H1 (cell line): ENCODE measurements at regions not wholly inside any gene's neighbourhood (a gene's known extent, or its start where the extent isn't known, plus 50 kb on each side); places are given as distances from the start of the nearest gene placed in this dataset.

Source experiments
- CTCF ChIA-PET: fragments of 300-600 bp; sonication (Branson Sonifier 250); formaldehyde crosslinking; loops from one replicate; lab custom pipeline; 2021; ENCODE audit not compliant: partially characterized antibody; lab: Charles Lee
- POLR2A ChIA-PET: fragments of 300-600 bp; sonication (Branson Sonifier 250); formaldehyde crosslinking; loops from one replicate; lab custom pipeline; 2021; ENCODE audit warnings: inconsistent platforms; ENCODE audit not compliant: partially characterized antibody; lab: Charles Lee
- DNase-seq, 2 experiments: peaks; one replicate each; pipeline versions ENCODE4 v3.0.0 to v3.0.0-alpha.2; 2010 to 2022; ENCODE audit warnings: low spot score in 2 of 2, low read depth in 1 of 2, mixed read lengths in 1 of 2
- FAIRE-seq: peaks from 2 replicates; lab custom pipeline; 2011; peaks lifted over from hg19 to GRCh38; lab: Jason Lieb, UNC
- H2AFZ ChIP-seq: 2 replicates; pipeline ENCODE4 v1.8.1; 2012; ENCODE audit warnings: low read length, inconsistent platforms
- H2AK5ac ChIP-seq: 2 replicates; pipeline ENCODE4 v1.6.1; 2013; ENCODE audit warnings: low read depth, low read length
- H2BK120ac ChIP-seq: replicated peaks from 2 replicates; pipeline ENCODE3; 2013; ENCODE audit warnings: low read depth, low read length, inconsistent platforms
- H2BK12ac ChIP-seq: 2 replicates; pipeline ENCODE4 v1.6.1; 2013; ENCODE audit warnings: low read depth, low read length
- H2BK15ac ChIP-seq: 2 replicates; pipeline ENCODE4 v1.6.1; 2013; ENCODE audit warnings: low read length
- H2BK20ac ChIP-seq: 2 replicates; pipeline ENCODE4 v1.6.1; 2013; ENCODE audit warnings: low read length
- H2BK5ac ChIP-seq: 2 replicates; pipeline ENCODE4 v1.6.1; 2013; ENCODE audit warnings: low read depth, low read length
- H3K14ac ChIP-seq: 2 replicates; pipeline ENCODE4 v1.6.1; 2013; ENCODE audit warnings: inconsistent platforms; ENCODE audit not compliant: insufficient read length
- H3K18ac ChIP-seq: 2 replicates; pipeline ENCODE4 v1.6.1; 2013; ENCODE audit warnings: low read length; ENCODE audit errors: extremely low read depth
- H3K23ac ChIP-seq: 2 replicates; pipeline ENCODE4 v1.6.1; 2013; ENCODE audit warnings: inconsistent platforms; ENCODE audit not compliant: insufficient read length
- H3K23me2 ChIP-seq: 2 replicates; pipeline ENCODE4 v1.6.1; 2013; ENCODE audit warnings: low read depth, low read length
- H3K27ac ChIP-seq: 2 replicates; pipeline ENCODE4 v1.6.1; 2011; ENCODE audit warnings: low read depth, low read length, inconsistent platforms
- H3K27me3 ChIP-seq, 4 experiments: replicated peaks in 1 of 4; 1 replicate in 1 of 4; 2 replicates in 3 of 4; pipeline versions ENCODE4 v1.6.1 to v1.8.1; 2011 to 2013; ENCODE audit warnings: low read length in 3 of 4, mild to moderate bottlenecking in 3 of 4, inconsistent platforms in 2 of 4, mixed read lengths in 2 of 4, moderate library complexity in 1 of 4; ENCODE audit not compliant: control insufficient read depth in 3 of 4, insufficient read depth in 3 of 4; ENCODE audit errors: extremely low read depth in 1 of 4
- H3K36me3 ChIP-seq, 4 experiments: 2 replicates each; pipeline versions ENCODE4 v1.6.1 to v1.8.1; 2011 to 2013; ENCODE audit warnings: mild to moderate bottlenecking in 4 of 4, low read length in 3 of 4, moderate library complexity in 2 of 4, control low read depth in 1 of 4, inconsistent platforms in 1 of 4; ENCODE audit not compliant: insufficient read depth in 4 of 4, control insufficient read depth in 2 of 4
- H3K4ac ChIP-seq: replicated peaks from 2 replicates; pipeline ENCODE3; 2013; ENCODE audit warnings: low read length, low read depth, mixed read lengths, inconsistent platforms; ENCODE audit not compliant: insufficient read length
- H3K4me1 ChIP-seq, 4 experiments: replicated peaks in 1 of 4; 1 replicate in 1 of 4; 2 replicates in 3 of 4; pipeline versions ENCODE4 v1.6.1 to v1.8.1; 2011 to 2013; ENCODE audit warnings: low read length in 3 of 4, inconsistent platforms in 2 of 4, mixed read lengths in 1 of 4; ENCODE audit not compliant: insufficient read depth in 4 of 4, control insufficient read depth in 3 of 4
- H3K4me2 ChIP-seq, 2 experiments: 2 replicates each; pipeline versions ENCODE4 v1.6.1 to v1.8.1; 2011 to 2013; ENCODE audit warnings: low read depth in 2 of 2, low read length in 2 of 2, control low read depth in 1 of 2, inconsistent platforms in 1 of 2, mild to moderate bottlenecking in 1 of 2; ENCODE audit not compliant: insufficient read depth in 1 of 2
- H3K4me3 ChIP-seq, 4 experiments: fragments of 200-600, 300-600 bp in 1 of 4; sonication (generic), shearing (Covaris generic), sonication (Bioruptor Twin) in 1 of 4; 2 replicates each; pipeline versions ENCODE4 v1.5.1 to v1.8.1; 2011 to 2016; ENCODE audit warnings: low read length in 4 of 4, low read depth in 3 of 4, control low read depth in 2 of 4, inconsistent platforms in 2 of 4, mild to moderate bottlenecking in 2 of 4, mixed read lengths in 1 of 4, moderate library complexity in 1 of 4; ENCODE audit not compliant: insufficient read depth in 2 of 4; ENCODE audit errors: extremely low read depth in 1 of 4
- H3K56ac ChIP-seq: replicated peaks from 2 replicates; pipeline ENCODE3; 2013; ENCODE audit warnings: low read depth, mild to moderate bottlenecking, mixed read lengths, low read length, inconsistent platforms; ENCODE audit not compliant: insufficient read length
- H3K79me1 ChIP-seq: 2 replicates; pipeline ENCODE4 v1.6.1; 2013; ENCODE audit warnings: low read depth, low read length, control low read depth
- H3K79me2 ChIP-seq, 2 experiments: 2 replicates each; pipeline versions ENCODE4 v1.6.1 to v1.8.1; 2012 to 2013; ENCODE audit warnings: low read length in 2 of 2, mild to moderate bottlenecking in 2 of 2, inconsistent platforms in 1 of 2; ENCODE audit not compliant: insufficient read depth in 2 of 2, control insufficient read depth in 1 of 2
- H3K9ac ChIP-seq, 4 experiments: replicated peaks in 1 of 4; 1 replicate in 1 of 4; 2 replicates in 3 of 4; pipeline versions ENCODE4 v1.6.1 to v1.8.1; 2011 to 2013; ENCODE audit warnings: low read depth in 3 of 4, low read length in 3 of 4, control low read depth in 2 of 4, mild to moderate bottlenecking in 2 of 4, moderate library complexity in 2 of 4, inconsistent platforms in 1 of 4; ENCODE audit errors: extremely low read depth in 1 of 4
- H3K9me3 ChIP-seq, 2 experiments: 2 replicates each; pipeline versions ENCODE4 v1.6.1 to v1.8.1; 2012 to 2013; ENCODE audit warnings: mild to moderate bottlenecking in 2 of 2, moderate library complexity in 2 of 2, control low read depth in 1 of 2, inconsistent platforms in 1 of 2, low read depth in 1 of 2, low read length in 1 of 2, mixed read lengths in 1 of 2; ENCODE audit not compliant: insufficient read depth in 2 of 2
- H4K20me1 ChIP-seq, 2 experiments: replicated peaks in 1 of 2; 2 replicates each; pipeline versions ENCODE3 to v1.8.1; 2011 to 2013; ENCODE audit warnings: inconsistent platforms in 2 of 2, low read length in 2 of 2, mild to moderate bottlenecking in 1 of 2; ENCODE audit not compliant: insufficient read depth in 2 of 2, control insufficient read depth in 1 of 2
- H4K5ac ChIP-seq: 2 replicates; pipeline ENCODE4 v1.6.1; 2013; ENCODE audit warnings: low read length, low read depth, mixed read lengths, inconsistent platforms; ENCODE audit not compliant: insufficient read length
- H4K8ac ChIP-seq: 2 replicates; pipeline ENCODE4 v1.8.0; 2013; ENCODE audit warnings: mild to moderate bottlenecking, moderate library complexity, low read length, inconsistent platforms; ENCODE audit not compliant: insufficient read depth; ENCODE audit errors: extremely low read depth
- H4K91ac ChIP-seq: replicated peaks from 2 replicates; pipeline ENCODE3; 2013; ENCODE audit warnings: low read length, mixed read lengths, inconsistent platforms; ENCODE audit not compliant: insufficient read length
- EP300 ChIP-seq, 2 experiments: IDR thresholded peaks; 1 replicate in 1 of 2; 2 replicates in 1 of 2; pipeline ENCODE4 v1.6.1; 2011 to 2012; ENCODE audit warnings: low read depth in 2 of 2, low read length in 2 of 2, mild to moderate bottlenecking in 2 of 2, borderline replicate concordance in 1 of 2, inconsistent platforms in 1 of 2, moderate library complexity in 1 of 2
- EZH2 ChIP-seq: fragments of 200-600 bp; sonication (generic); IDR thresholded peaks from 2 replicates; pipeline ENCODE4 v1.7.1; 2012; ENCODE audit warnings: low read depth, mild to moderate bottlenecking, moderate library complexity, low read length, inconsistent platforms; ENCODE audit not compliant: severe bottlenecking
- HDAC2 ChIP-seq, 2 experiments: fragments of 300-600 bp in 1 of 2; sonication (generic) in 1 of 2; IDR thresholded peaks; 2 replicates each; pipeline ENCODE4 v1.6.1; 2011 to 2012; ENCODE audit warnings: low read depth in 2 of 2, low read length in 2 of 2, mild to moderate bottlenecking in 2 of 2, moderate library complexity in 2 of 2, borderline replicate concordance in 1 of 2, inconsistent platforms in 1 of 2
- JUN ChIP-seq: IDR thresholded peaks from 2 replicates; pipeline ENCODE4 v1.6.1; 2011; ENCODE audit warnings: low read depth, mild to moderate bottlenecking, improper control_type of control experiment, low read length
- POU5F1 ChIP-seq: IDR thresholded peaks from 2 replicates; pipeline ENCODE4 v1.6.1; 2011; ENCODE audit warnings: low read depth, mild to moderate bottlenecking, low read length, moderate library complexity
- SUZ12 ChIP-seq: fragments of 200-600 bp; sonication (generic); IDR thresholded peaks from 2 replicates; pipeline ENCODE4 v1.6.1; 2012; ENCODE audit warnings: mild to moderate bottlenecking, inconsistent platforms, low read length, moderate library complexity, mixed read lengths
- TCF12 ChIP-seq: IDR thresholded peaks from 2 replicates; pipeline ENCODE4 v1.6.1; 2011; ENCODE audit warnings: low read depth, mild to moderate bottlenecking, low read length
- WGBS, 2 experiments: shearing (Covaris generic) in 1 of 2; methylation state at CpG; one replicate each; pipeline versions ENCODE4 v1.1.6 to v1.1.7; 2013 to 2015; ENCODE audit warnings: low lambda C conversion rate in 2 of 2, mixed read lengths in 2 of 2, inconsistent platforms in 1 of 2, low coverage in 1 of 2, missing lambda C conversion rate in 1 of 2; ENCODE audit not compliant: insufficient replicate concordance in 2 of 2, insufficient coverage in 1 of 2, insufficient read length in 1 of 2; ENCODE audit errors: extremely low coverage in 1 of 2, missing lambda C conversion rate in 1 of 2; 5-methylcytosine and 5-hydroxymethylcytosine counted together

DNA sequence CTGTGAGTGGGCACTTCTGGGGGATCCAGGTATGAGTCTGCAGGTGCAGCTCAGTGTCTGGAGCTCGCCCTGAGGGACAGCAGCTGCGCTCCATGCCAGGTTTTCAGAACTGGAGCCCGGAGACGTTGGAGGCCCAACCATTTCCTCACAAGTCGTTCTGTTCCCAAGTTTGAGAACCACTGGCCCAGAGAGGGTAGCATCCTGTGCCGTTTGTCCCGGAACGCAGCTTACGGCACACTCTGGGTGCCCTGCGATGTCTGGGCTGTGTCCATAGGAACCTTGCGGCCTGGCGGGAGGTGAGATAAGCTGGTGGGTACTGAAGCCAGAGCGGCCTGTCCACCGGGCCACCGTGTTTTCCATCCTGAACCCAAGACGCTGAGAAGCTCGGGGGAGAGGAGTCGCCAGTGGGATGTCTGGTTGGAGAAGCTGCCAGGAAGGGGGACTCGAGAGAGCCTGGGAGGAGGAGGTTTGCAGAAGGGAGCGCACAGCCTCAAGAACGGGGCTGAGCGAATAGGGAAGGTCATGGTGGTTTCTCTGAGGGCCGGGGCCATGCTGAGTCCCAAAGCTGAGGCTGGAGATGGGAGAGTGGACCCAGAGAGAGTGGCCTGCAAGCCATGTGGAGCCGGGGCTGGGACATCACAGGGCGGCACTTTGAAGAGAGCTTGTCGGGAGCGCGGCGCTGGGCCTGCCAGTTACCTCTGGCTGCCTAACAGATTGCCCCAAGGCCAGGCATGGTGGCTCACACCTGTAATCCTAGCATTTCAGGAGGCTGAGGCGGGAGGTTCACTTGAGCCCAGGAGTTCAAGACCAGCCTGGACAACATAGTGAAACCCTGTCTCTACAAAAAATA lies 211.0 kb upstream of the GSE1 start:
- H3K4me2 ChIP-seq, result no peak overlapping the region
- peaks cover 3 to 23% (median 10%) of the 10 kb centered on the region in 4 experiments; a peak in 6 of 7 replicates for H3K4me1 ChIP-seq
- H3K4me3 ChIP-seq, result no peak overlapping the region
- H3K23ac ChIP-seq, result no peak overlapping the region
- H3K27me3 ChIP-seq, result no peaks in the 10 kb centered on the region
- peak in 1 of 2 experiments; percentile 44 for DNase-seq
- H4K5ac ChIP-seq, result no peak overlapping the region
- peaks cover 6% of the 10 kb centered on the region for H3K79me1 ChIP-seq
- no peak overlapping the region; the same call in 1 of the 2 replicates for H3K18ac ChIP-seq
- no peak overlapping the region for H3K9ac ChIP-seq
- peak overlapping the region; percentile 45; the same call in 1 of the 2 replicates for H2AK5ac ChIP-seq
- peak overlapping the region; percentile 17 for H4K91ac ChIP-seq
- H2BK20ac ChIP-seq, result no peak overlapping the region
- FAIRE-seq, result no peak
- WGBS, 2 experiments, result 89% methylated on average over 28 of the region's 30 CpGs; no CpG with 5 or more reads in 1 of the 2 experiments
- peaks cover 0 to 3% of the 10 kb centered on the region in 2 experiments; a peak in 2 of 4 replicates for H3K9me3 ChIP-seq
- no peak overlapping the region for H3K56ac ChIP-seq
- no peak overlapping the region for H3K14ac ChIP-seq
- CTCF ChIA-PET, result interaction anchor here (1.0 to 3.4 kb wide), 21 partner anchors 8 to 287 kb away, joined by 3 to 37 read pairs (median 5); no protein-coding TSS in a partner anchor
- POLR2A ChIA-PET, result interaction anchor here (0.5 to 1.9 kb wide), 5 partner anchors 8 to 272 kb away, joined by 3 to 6 read pairs (median 4); no protein-coding TSS in a partner anchor
- 0 out of 2 replicates have a peak overlapping the region, but pooled peaks have one; percentile 68 for H2BK12ac ChIP-seq
- 0 out of 2 replicates have a peak overlapping the region, but pooled peaks have one; percentile 35 for H2BK5ac ChIP-seq
- H4K20me1 ChIP-seq, result peaks cover 0 to 14% of the 10 kb centered on the region in 2 experiments
- no peaks in the 10 kb centered on the region for H3K79me2 ChIP-seq
- H4K8ac ChIP-seq, result no peak overlapping the region
- H2AFZ ChIP-seq, result no peak overlapping the region
- no peak for TF ChIP-seq POU5F1
- TF ChIP-seq EP300 (IDR thresholded peaks at IDR 0.05; ENCODE audit: borderline replicate concordance in 1 of 2, low read depth in 2 of 2, low read length in 2 of 2), result no peak
- no peak for TF ChIP-seq HDAC2 (IDR thresholded peaks at IDR 0.05; ENCODE audit: borderline replicate concordance in 1 of 2, low read depth in 2 of 2, low read length in 2 of 2)
- no peak for TF ChIP-seq SUZ12
- no peak for TF ChIP-seq EZH2
- no peak for TF ChIP-seq JUN
- TF ChIP-seq TCF12, result no peak
- H3K4ac ChIP-seq, result peak overlapping the region; percentile 72
- no peaks in the 10 kb centered on the region for H3K36me3 ChIP-seq
- H2BK15ac ChIP-seq, result peak overlapping the region; percentile 81; the same call in 1 of the 2 replicates
- H3K23me2 ChIP-seq, result peaks cover 8% of the 10 kb centered on the region; the same call in 1 of the 2 replicates
- H3K27ac ChIP-seq, result no peak overlapping the region
- H2BK120ac ChIP-seq, result no peak overlapping the region
